ENCODE measurements at regions not wholly inside any gene's neighbourhood (a gene's known extent, or its start where the extent isn't known, plus 50 kb on each side); places are given as distances from the start of the nearest gene placed in this dataset.
"Not testable (repeated sequence)": the region's sequence is repeated elsewhere in the genome, so short reads cannot be mapped to it uniquely, and the experiment has no call there.

DNA sequence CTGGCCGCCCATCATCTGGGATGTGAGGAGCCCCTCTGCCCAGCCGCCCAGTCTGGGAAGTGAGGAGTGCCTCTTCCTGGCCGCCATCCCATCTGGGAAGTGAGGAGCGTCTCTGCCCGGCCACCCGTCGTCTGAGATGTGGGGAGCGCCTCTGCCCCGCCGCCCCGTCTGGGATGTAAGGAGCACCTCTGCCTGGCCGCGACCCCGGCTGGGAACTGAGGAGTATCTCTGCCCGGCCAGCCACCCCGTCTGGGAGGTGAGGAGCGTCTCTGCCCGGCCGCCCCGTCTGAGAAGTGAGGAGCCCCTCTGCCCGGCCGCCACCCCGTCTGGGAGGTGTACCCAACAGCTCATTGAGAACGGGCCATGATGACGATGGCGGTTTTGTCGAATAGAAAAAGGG is 211.4 kb downstream of the ANAPC1 start:
- TF ChIP-seq, protein P1, sequence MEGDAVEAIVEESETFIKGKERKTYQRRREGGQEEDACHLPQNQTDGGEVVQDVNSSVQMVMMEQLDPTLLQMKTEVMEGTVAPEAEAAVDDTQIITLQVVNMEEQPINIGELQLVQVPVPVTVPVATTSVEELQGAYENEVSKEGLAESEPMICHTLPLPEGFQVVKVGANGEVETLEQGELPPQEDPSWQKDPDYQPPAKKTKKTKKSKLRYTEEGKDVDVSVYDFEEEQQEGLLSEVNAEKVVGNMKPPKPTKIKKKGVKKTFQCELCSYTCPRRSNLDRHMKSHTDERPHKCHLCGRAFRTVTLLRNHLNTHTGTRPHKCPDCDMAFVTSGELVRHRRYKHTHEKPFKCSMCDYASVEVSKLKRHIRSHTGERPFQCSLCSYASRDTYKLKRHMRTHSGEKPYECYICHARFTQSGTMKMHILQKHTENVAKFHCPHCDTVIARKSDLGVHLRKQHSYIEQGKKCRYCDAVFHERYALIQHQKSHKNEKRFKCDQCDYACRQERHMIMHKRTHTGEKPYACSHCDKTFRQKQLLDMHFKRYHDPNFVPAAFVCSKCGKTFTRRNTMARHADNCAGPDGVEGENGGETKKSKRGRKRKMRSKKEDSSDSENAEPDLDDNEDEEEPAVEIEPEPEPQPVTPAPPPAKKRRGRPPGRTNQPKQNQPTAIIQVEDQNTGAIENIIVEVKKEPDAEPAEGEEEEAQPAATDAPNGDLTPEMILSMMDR (IDR thresholded peaks at IDR 0.05 in 4 of 5, conservative IDR thresholded peaks at IDR 0.05 in 1 of 5): not testable (repeated sequence)
- not testable (repeated sequence) for TF ChIP-seq POLR2A (IDR thresholded peaks at IDR 0.05)
